ENCODE measurements at regions not wholly inside any gene's neighbourhood (a gene's known extent, or its start where the extent isn't known, plus 50 kb on each side); places are given as distances from the start of the nearest gene placed in this dataset.
A peak's percentile ranks its signal among the peaks of the same experiment; 100 is the strongest.

DNA sequence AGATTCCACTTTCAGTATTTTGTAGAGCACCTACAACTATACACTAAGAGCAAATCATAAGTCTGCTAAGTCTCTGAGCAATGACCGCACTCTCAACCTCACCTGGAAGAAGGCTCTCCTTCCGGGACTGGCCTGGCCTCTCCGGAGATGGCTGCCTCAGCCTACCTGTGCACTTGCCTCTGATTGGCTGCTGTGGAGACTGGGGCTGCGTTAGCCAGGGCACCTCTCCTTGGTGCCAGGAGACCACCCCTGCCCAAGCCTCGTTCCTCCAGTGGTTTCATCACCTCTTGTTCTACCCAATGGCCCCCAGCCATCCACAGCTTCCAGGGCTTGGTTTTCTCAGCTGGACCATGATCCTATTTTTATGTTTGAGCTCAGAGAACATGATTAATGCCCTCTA lies 64.7 kb upstream of the JDP2 start:
- no peaks in the 10 kb centered on the region for H3K27me3 ChIP-seq (ENCODE audit: control insufficient read depth, insufficient read depth, low read length)
- DNase-seq (no peak), ATAC-seq (ENCODE audit: low read depth in 2 of 2) (no peak)
- H3K27me3 Mint-ChIP-seq, result peaks cover 21% of the 10 kb centered on the region
- no peaks in the 10 kb centered on the region for H3K9me3 ChIP-seq (ENCODE audit: control insufficient read depth in 2 of 2, low read length in 2 of 2)
- no peak overlapping the region for H3K4me3 Mint-ChIP-seq
- no peaks in the 10 kb centered on the region for H3K4me1 ChIP-seq (ENCODE audit: control insufficient read depth, insufficient read depth, low read length, poor library complexity, severe bottlenecking)
- H3K27ac Mint-ChIP-seq, result no peak overlapping the region
- no peak overlapping the region for H3K27ac ChIP-seq (ENCODE audit: insufficient read depth, low read length, poor library complexity, severe bottlenecking)
- no peaks in the 10 kb centered on the region for H3K36me3 Mint-ChIP-seq
- peaks cover 0 to 2% (median 0%) of the 10 kb centered on the region in 4 donors for H3K4me1 Mint-ChIP-seq
- no peak overlapping the region for H3K4me3 ChIP-seq (ENCODE audit: low read depth, low read length)
- no peaks in the 10 kb centered on the region for H3K36me3 ChIP-seq (ENCODE audit: control insufficient read depth, insufficient read depth, low read length)
- no peaks in the 10 kb centered on the region for H3K9me3 Mint-ChIP-seq

- Mint-ChIP-seq H3K4me1 (peaks cover 0 to 2% (median 0%) of the 10 kb centered on the region in 4 donors), H3K36me3 (no peaks in the 10 kb centered on the region), H3K4me3 (peak overlapping the region in 1 of 4 donors; percentile 2), H3K27me3 (peaks cover 23% of the 10 kb centered on the region), H3K9me3 (no peaks in the 10 kb centered on the region), H3K27ac (peak overlapping the region in 1 of 3 donors; percentile 57)
- Histone ChIP-seq H3K36me3 (ENCODE audit: control insufficient read depth, insufficient read depth, low read length) (no peaks in the 10 kb centered on the region), H3K27me3 (ENCODE audit: control insufficient read depth, insufficient read depth, low read length) (no peaks in the 10 kb centered on the region), H3K4me1 (ENCODE audit: control insufficient read depth, insufficient read depth, low read length, poor library complexity, severe bottlenecking) (no peaks in the 10 kb centered on the region), H3K9me3 (ENCODE audit: control insufficient read depth in 2 of 2, low read length in 2 of 2) (no peaks in the 10 kb centered on the region), H3K4me3 (ENCODE audit: low read depth, low read length) (peak overlapping the region; percentile 32), H3K27ac (ENCODE audit: insufficient read depth, low read length, poor library complexity, severe bottlenecking) (no peak overlapping the region)
- DNase-seq, result no peak
- ATAC-seq (ENCODE audit: low read depth in 2 of 2), result no peak
These were observed 64.1 kb upstream of the JDP2 start for GRCh38 chr14:75363570-75364227.

GRCh38 chr14:75365116-75365515 lies 62.7 kb upstream of the JDP2 start:
- H3K27me3 Mint-ChIP-seq, result peaks cover 26% of the 10 kb centered on the region
- H3K4me1 Mint-ChIP-seq, result peaks cover 0 to 2% (median 0%) of the 10 kb centered on the region in 4 donors
- H3K9me3 Mint-ChIP-seq, result peaks cover 0 to 2% (median 0%) of the 10 kb centered on the region in 7 donors
- DNase-seq (no peak), ATAC-seq (ENCODE audit: low read depth in 2 of 2) (no peak)
- no peak overlapping the region for H3K4me3 Mint-ChIP-seq
- Histone ChIP-seq H3K27me3 (ENCODE audit: control insufficient read depth, insufficient read depth, low read length) (no peaks in the 10 kb centered on the region), H3K27ac (ENCODE audit: insufficient read depth, low read length, poor library complexity, severe bottlenecking) (no peak overlapping the region), H3K36me3 (ENCODE audit: control insufficient read depth, insufficient read depth, low read length) (no peaks in the 10 kb centered on the region), H3K9me3 (ENCODE audit: control insufficient read depth in 2 of 2, low read length in 2 of 2) (no peaks in the 10 kb centered on the region), H3K4me1 (ENCODE audit: control insufficient read depth, insufficient read depth, low read length, poor library complexity, severe bottlenecking) (no peaks in the 10 kb centered on the region), H3K4me3 (ENCODE audit: low read depth, low read length) (no peak overlapping the region)
- no peak overlapping the region for H3K27ac Mint-ChIP-seq
- H3K36me3 Mint-ChIP-seq, result no peaks in the 10 kb centered on the region

GRCh38 chr14:75366963-75367362 lies 60.9 kb upstream of the JDP2 start:
- Histone ChIP-seq H3K36me3 (ENCODE audit: control insufficient read depth, insufficient read depth, low read length) (no peaks in the 10 kb centered on the region), H3K27me3 (ENCODE audit: control insufficient read depth, insufficient read depth, low read length) (no peaks in the 10 kb centered on the region), H3K27ac (ENCODE audit: insufficient read depth, low read length, poor library complexity, severe bottlenecking) (no peak overlapping the region), H3K4me3 (ENCODE audit: low read depth, low read length) (no peak overlapping the region), H3K9me3 (ENCODE audit: control insufficient read depth in 2 of 2, low read length in 2 of 2) (no peaks in the 10 kb centered on the region), H3K4me1 (ENCODE audit: control insufficient read depth, insufficient read depth, low read length, poor library complexity, severe bottlenecking) (no peaks in the 10 kb centered on the region)
- peaks cover 0 to 2% (median 0%) of the 10 kb centered on the region in 7 donors for H3K9me3 Mint-ChIP-seq
- H3K4me3 Mint-ChIP-seq, result no peak overlapping the region
- peaks cover 0 to 2% (median 0%) of the 10 kb centered on the region in 4 donors for H3K4me1 Mint-ChIP-seq
- H3K27ac Mint-ChIP-seq, result peak overlapping the region in 1 of 3 donors; percentile 22
- ATAC-seq (ENCODE audit: low read depth in 2 of 2) (no peak), DNase-seq (no peak)
- H3K36me3 Mint-ChIP-seq, result no peaks in the 10 kb centered on the region
- H3K27me3 Mint-ChIP-seq, result peaks cover 29% of the 10 kb centered on the region

- Mint-ChIP-seq H3K27ac (no peak overlapping the region), H3K9me3 (peaks cover 0 to 2% (median 0%) of the 10 kb centered on the region in 7 donors), H3K27me3 (peaks cover 36% of the 10 kb centered on the region), H3K4me1 (peaks cover 0 to 2% (median 0%) of the 10 kb centered on the region in 4 donors), H3K4me3 (peak overlapping the region in 1 of 4 donors; percentile 86), H3K36me3 (no peaks in the 10 kb centered on the region)
- Histone ChIP-seq H3K9me3 (ENCODE audit: control insufficient read depth in 2 of 2, low read length in 2 of 2) (no peaks in the 10 kb centered on the region), H3K4me3 (ENCODE audit: low read depth, low read length) (no peak overlapping the region), H3K27ac (ENCODE audit: insufficient read depth, low read length, poor library complexity, severe bottlenecking) (no peak overlapping the region), H3K27me3 (ENCODE audit: control insufficient read depth, insufficient read depth, low read length) (no peaks in the 10 kb centered on the region), H3K36me3 (ENCODE audit: control insufficient read depth, insufficient read depth, low read length) (no peaks in the 10 kb centered on the region), H3K4me1 (ENCODE audit: control insufficient read depth, insufficient read depth, low read length, poor library complexity, severe bottlenecking) (no peaks in the 10 kb centered on the region)
- DNase-seq (no peak), ATAC-seq (ENCODE audit: low read depth in 2 of 2) (no peak)
These were observed 59.5 kb upstream of the JDP2 start for GRCh38 chr14:75368333-75368732.

DNA sequence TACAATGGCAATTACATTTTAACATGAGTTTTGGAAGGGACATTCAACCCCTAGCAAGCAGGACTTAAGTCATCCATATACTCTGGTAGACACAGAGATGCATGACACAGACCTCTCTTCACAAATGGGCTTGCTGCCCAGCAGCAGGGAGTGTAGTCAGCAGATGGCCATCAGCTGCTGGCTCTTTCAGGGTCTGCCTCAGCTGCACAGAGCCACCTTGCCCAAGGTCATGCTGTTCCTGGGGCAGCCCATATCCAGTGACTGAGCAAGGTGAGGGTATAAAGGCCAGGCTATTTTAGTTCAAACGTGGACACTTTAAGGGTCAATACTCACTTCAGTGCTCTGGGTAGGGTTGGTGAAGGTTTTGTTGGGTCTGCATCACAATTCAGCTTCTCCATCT lies 58.3 kb upstream of the JDP2 start:
- ATAC-seq (ENCODE audit: low read depth in 2 of 2) (no peak), DNase-seq (no peak)
- Mint-ChIP-seq H3K9me3 (peaks cover 0 to 2% (median 0%) of the 10 kb centered on the region in 7 donors), H3K36me3 (no peaks in the 10 kb centered on the region), H3K27me3 (peaks cover 25% of the 10 kb centered on the region), H3K27ac (no peak overlapping the region), H3K4me3 (no peak overlapping the region), H3K4me1 (no peaks in the 10 kb centered on the region)
- Histone ChIP-seq H3K4me3 (ENCODE audit: low read depth, low read length) (no peak overlapping the region), H3K4me1 (ENCODE audit: control insufficient read depth, insufficient read depth, low read length, poor library complexity, severe bottlenecking) (no peaks in the 10 kb centered on the region), H3K9me3 (ENCODE audit: control insufficient read depth in 2 of 2, low read length in 2 of 2) (no peaks in the 10 kb centered on the region), H3K27me3 (ENCODE audit: control insufficient read depth, insufficient read depth, low read length) (no peaks in the 10 kb centered on the region), H3K36me3 (ENCODE audit: control insufficient read depth, insufficient read depth, low read length) (no peaks in the 10 kb centered on the region), H3K27ac (ENCODE audit: insufficient read depth, low read length, poor library complexity, severe bottlenecking) (no peak overlapping the region)

DNA sequence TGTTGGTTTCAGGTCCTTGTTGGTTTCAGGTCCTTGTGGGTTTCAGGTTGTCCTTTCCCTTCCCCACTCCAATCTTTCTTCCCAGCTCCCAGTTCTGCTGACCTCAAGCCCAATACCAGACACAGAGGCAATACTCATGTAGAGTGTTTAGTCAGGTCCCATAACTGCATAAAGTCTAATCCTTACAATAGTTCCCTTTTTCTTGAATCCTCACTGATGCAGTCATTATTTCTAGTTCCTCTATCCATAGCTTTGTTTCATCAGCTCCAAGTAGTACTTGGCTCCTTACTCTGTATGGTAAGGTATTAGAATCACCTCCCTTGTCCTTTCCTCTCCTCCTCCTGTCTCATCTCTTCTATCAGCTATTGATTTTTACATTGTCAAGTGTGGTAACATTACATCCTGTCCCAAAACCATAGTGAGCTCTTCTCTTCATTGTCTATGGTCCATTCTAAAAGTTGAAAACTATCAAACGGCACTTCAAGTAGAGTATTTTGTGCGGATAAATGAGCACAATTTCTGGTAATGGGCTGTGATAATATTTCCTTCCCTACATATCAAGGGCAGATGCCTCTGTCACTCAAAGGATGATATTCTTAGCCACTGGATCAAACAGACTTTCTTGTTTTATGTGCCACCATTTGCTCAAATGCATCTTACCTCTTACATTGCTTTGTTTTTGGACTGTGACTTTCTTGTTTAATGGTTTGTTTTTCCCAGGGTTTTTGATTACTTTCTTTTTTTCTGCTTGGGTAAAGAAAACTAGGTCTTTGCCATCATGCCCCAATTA lies 57.2 kb upstream of the JDP2 start:
- Mint-ChIP-seq H3K36me3 (no peaks in the 10 kb centered on the region), H3K4me1 (no peaks in the 10 kb centered on the region), H3K4me3 (no peak overlapping the region), H3K9me3 (peaks cover 0 to 2% (median 0%) of the 10 kb centered on the region in 7 donors), H3K27ac (no peak overlapping the region), H3K27me3 (peaks cover 27% of the 10 kb centered on the region)
- Histone ChIP-seq H3K36me3 (ENCODE audit: control insufficient read depth, insufficient read depth, low read length) (no peaks in the 10 kb centered on the region), H3K9me3 (ENCODE audit: control insufficient read depth in 2 of 2, low read length in 2 of 2) (no peaks in the 10 kb centered on the region), H3K27me3 (ENCODE audit: control insufficient read depth, insufficient read depth, low read length) (no peaks in the 10 kb centered on the region), H3K27ac (ENCODE audit: insufficient read depth, low read length, poor library complexity, severe bottlenecking) (no peak overlapping the region), H3K4me1 (ENCODE audit: control insufficient read depth, insufficient read depth, low read length, poor library complexity, severe bottlenecking) (no peaks in the 10 kb centered on the region), H3K4me3 (ENCODE audit: low read depth, low read length) (no peak overlapping the region)
- ATAC-seq (ENCODE audit: low read depth in 2 of 2), result no peak
- DNase-seq, result no peak
